NCI-H345 treated with DMSO at 0.1 percent for 48 hours (cell line): ENCODE measurements at regions not wholly inside any gene's neighbourhood (a gene's known extent, or its start where the extent isn't known, plus 50 kb on each side); places are given as distances from the start of the nearest gene placed in this dataset.
"Not testable (repeated sequence)": the region's sequence is repeated elsewhere in the genome, so short reads cannot be mapped to it uniquely, and the experiment has no call there.

Source experiments
- DNase-seq: peaks from one replicate; lab custom pipeline; 2025; ENCODE audit not compliant: unreplicated experiment; lab: John Stamatoyannopoulos, UW

- no peak for DNase-seq
Observed at GRCh38 chr7:140283472-140283871, 106.7 kb upstream of the KDM7A start.

- DNase-seq: no peak
Observed at GRCh38 chr7:140281960-140282359, 105.2 kb upstream of the KDM7A start.

- no peak for DNase-seq
Observed at GRCh38 chr7:140281255-140281654, 104.5 kb upstream of the KDM7A start.

- no peak for DNase-seq
Observed at GRCh38 chr7:140276001-140276400, 99.2 kb upstream of the KDM7A start.

GRCh38 chr7:140275069-140275965, 98.5 kb upstream of the KDM7A start:
- DNase-seq: no peak

- no peak for DNase-seq
Observed at GRCh38 chr7:140273417-140273816, 96.6 kb upstream of the KDM7A start.

GRCh38 chr7:140271643-140271968, 94.8 kb upstream of the KDM7A start:
- DNase-seq: not testable (repeated sequence)

GRCh38 chr7:140269004-140269638, 92.3 kb upstream of the KDM7A start:
- DNase-seq: no peak

- no peak for DNase-seq
Observed at GRCh38 chr7:140267381-140268226, 90.8 kb upstream of the KDM7A start.

GRCh38 chr7:140263277-140263676, 86.5 kb upstream of the KDM7A start:
- no peak for DNase-seq

- DNase-seq: no peak
Observed at GRCh38 chr7:140262242-140262903, 85.6 kb upstream of the KDM7A start.

- no peak for DNase-seq
Observed at GRCh38 chr7:140261522-140261921, 84.7 kb upstream of the KDM7A start.

GRCh38 chr7:140261105-140261486, 84.3 kb upstream of the KDM7A start:
- DNase-seq: no peak

GRCh38 chr7:140260352-140261104, 83.7 kb upstream of the KDM7A start:
- peak; percentile 29 for DNase-seq

- not testable (repeated sequence) for DNase-seq
Observed at GRCh38 chr7:140257278-140257677, 80.5 kb upstream of the KDM7A start.

GRCh38 chr7:140254976-140255375, 78.2 kb upstream of the KDM7A start:
- not testable (repeated sequence) for DNase-seq

GRCh38 chr7:140249036-140249806, 72.4 kb upstream of the KDM7A start:
- no peak for DNase-seq

GRCh38 chr7:140247559-140247958, 70.8 kb upstream of the KDM7A start:
- DNase-seq: no peak

- DNase-seq: no peak
Observed at GRCh38 chr7:140245611-140246105, 68.9 kb upstream of the KDM7A start.
